ENCODE measurements at regions not wholly inside any gene's neighbourhood (a gene's known extent, or its start where the extent isn't known, plus 50 kb on each side); places are given as distances from the start of the nearest gene placed in this dataset.

GRCh38 chr13:112184261-112184660 is 117.3 kb downstream of the SOX1 start:
- ChIA-PET CTCF (no interaction called here), POLR2A (no interaction called here)
- no peak overlapping the region for H3K4me2 ChIP-seq (ENCODE audit: insufficient read depth, low read length)
- H2AFZ ChIP-seq (ENCODE audit: low read depth, low read length) = no peak overlapping the region
- no peak overlapping the region for H3K4me3 ChIP-seq (replicated peaks in 1 of 3; ENCODE audit: insufficient read depth in 1 of 3, low read depth in 1 of 3, low read length in 3 of 3)
- BruUV-seq (replicated peaks) = no TSS peak
- H3K27me3 ChIP-seq (ENCODE audit: control insufficient read depth in 2 of 2, insufficient read depth in 2 of 2, low read length in 2 of 2) = no peaks in the 10 kb centered on the region
- no peak for DNase-seq (ENCODE audit: low read depth, low spot score)
- no peaks in the 10 kb centered on the region for H3K9me1 ChIP-seq (replicated peaks; ENCODE audit: control insufficient read depth, extremely low read depth, insufficient read depth, low read length)
- H4K20me1 ChIP-seq (replicated peaks; ENCODE audit: control insufficient read depth, extremely low read depth, insufficient read depth, low read length) = no peaks in the 10 kb centered on the region
- H3K4me1 ChIP-seq (ENCODE audit: control insufficient read depth, extremely low read depth, insufficient read depth, low read length) = no peaks in the 10 kb centered on the region
- no peaks in the 10 kb centered on the region for H3K36me3 ChIP-seq (ENCODE audit: control insufficient read depth in 2 of 2, extremely low read depth in 1 of 2, insufficient read depth in 2 of 2, low read length in 2 of 2)
- no peak overlapping the region for H3K9ac ChIP-seq (replicated peaks; ENCODE audit: extremely low read depth, insufficient read depth, low read length)
- FAIRE-seq = no peak
- TF ChIP-seq JUN (IDR thresholded peaks at IDR 0.05; ENCODE audit: borderline replicate concordance, insufficient read depth, insufficient read length, low read depth) (no peak), CTCF (IDR thresholded peaks at IDR 0.05; ENCODE audit: extremely low read depth in 1 of 2, insufficient read depth in 1 of 2, low read depth in 1 of 2, low read length in 2 of 2) (no peak), FOS (IDR thresholded peaks at IDR 0.05; ENCODE audit: borderline replicate concordance, insufficient read depth, low read length) (no peak), EZH2 (IDR thresholded peaks at IDR 0.05; ENCODE audit: borderline replicate concordance, low read depth, low read length, severe bottlenecking) (no peak), POLR2AphosphoS5 (IDR thresholded peaks at IDR 0.05; ENCODE audit: insufficient read depth, low read depth, low read length) (no peak), POLR2A (IDR thresholded peaks at IDR 0.05; ENCODE audit: low read depth, low read length) (no peak), MYC (IDR thresholded peaks at IDR 0.05; ENCODE audit: low read depth, low read length) (no peak)
- intact Hi-C loops (cut with micrococcal nuclease) (no loop called here), dilution Hi-C loops (cut with MboI; ENCODE audit: extremely low pct_ligation_motif_present, low sequenced_read_pairs) (no loop called here)
- H3K9me3 ChIP-seq (replicated peaks; ENCODE audit: control insufficient read depth, insufficient read depth, low read length) = peaks cover 3% of the 10 kb centered on the region
- H3K27ac ChIP-seq (ENCODE audit: insufficient read depth, low read depth, low read length) = no peak overlapping the region
- H3K79me2 ChIP-seq (ENCODE audit: control insufficient read depth, insufficient read depth, low read length) = no peaks in the 10 kb centered on the region

- TF ChIP-seq GATA2 (IDR thresholded peaks at IDR 0.05; ENCODE audit: insufficient read depth, insufficient read length, low read depth, low read length) (no peak), CTCF (IDR thresholded peaks at IDR 0.05; ENCODE audit: extremely low read depth in 1 of 2, insufficient read depth in 1 of 2, low read depth in 1 of 2, low read length in 2 of 2) (no peak), JUN (IDR thresholded peaks at IDR 0.05; ENCODE audit: borderline replicate concordance, insufficient read depth, insufficient read length, low read depth) (no peak), POLR2AphosphoS5 (IDR thresholded peaks at IDR 0.05; ENCODE audit: insufficient read depth, low read depth, low read length) (no peak), MAX (IDR thresholded peaks at IDR 0.05; ENCODE audit: insufficient read depth, insufficient read length) (no peak), POLR2A (IDR thresholded peaks at IDR 0.05; ENCODE audit: low read depth, low read length) (no peak), FOS (IDR thresholded peaks at IDR 0.05; ENCODE audit: borderline replicate concordance, insufficient read depth, low read length) (no peak), EZH2 (IDR thresholded peaks at IDR 0.05; ENCODE audit: borderline replicate concordance, low read depth, low read length, severe bottlenecking) (no peak)
- ChIA-PET CTCF (no interaction called here), POLR2A (no interaction called here)
- Histone ChIP-seq H3K4me3 (replicated peaks in 1 of 3; ENCODE audit: insufficient read depth in 1 of 3, low read depth in 1 of 3, low read length in 3 of 3) (no peak overlapping the region), H3K9me3 (replicated peaks; ENCODE audit: control insufficient read depth, insufficient read depth, low read length) (peaks cover 3% of the 10 kb centered on the region), H3K36me3 (ENCODE audit: control insufficient read depth in 2 of 2, extremely low read depth in 1 of 2, insufficient read depth in 2 of 2, low read length in 2 of 2) (no peaks in the 10 kb centered on the region), H3K27me3 (ENCODE audit: control insufficient read depth in 2 of 2, insufficient read depth in 2 of 2, low read length in 2 of 2) (no peaks in the 10 kb centered on the region), H4K20me1 (replicated peaks; ENCODE audit: control insufficient read depth, extremely low read depth, insufficient read depth, low read length) (no peaks in the 10 kb centered on the region), H3K4me2 (ENCODE audit: insufficient read depth, low read length) (no peak overlapping the region), H3K27ac (ENCODE audit: insufficient read depth, low read depth, low read length) (no peak overlapping the region), H3K9ac (replicated peaks; ENCODE audit: extremely low read depth, insufficient read depth, low read length) (no peak overlapping the region), H3K4me1 (ENCODE audit: control insufficient read depth, extremely low read depth, insufficient read depth, low read length) (no peaks in the 10 kb centered on the region), H2AFZ (ENCODE audit: low read depth, low read length) (no peak overlapping the region), H3K9me1 (replicated peaks; ENCODE audit: control insufficient read depth, extremely low read depth, insufficient read depth, low read length) (no peaks in the 10 kb centered on the region), H3K79me2 (ENCODE audit: control insufficient read depth, insufficient read depth, low read length) (no peaks in the 10 kb centered on the region)
- intact Hi-C loops (cut with micrococcal nuclease) (no loop called here), dilution Hi-C loops (cut with MboI; ENCODE audit: extremely low pct_ligation_motif_present, low sequenced_read_pairs) (no loop called here)
- DNase-seq (ENCODE audit: low read depth, low spot score) (no peak), FAIRE-seq (no peak)
- BruUV-seq (replicated peaks) = no TSS peak
Observed at GRCh38 chr13:112184851-112185371, 118.0 kb downstream of the SOX1 start.
